ENCODE measurements at regions not wholly inside any gene's neighbourhood (a gene's known extent, or its start where the extent isn't known, plus 50 kb on each side); places are given as distances from the start of the nearest gene placed in this dataset.

DNA sequence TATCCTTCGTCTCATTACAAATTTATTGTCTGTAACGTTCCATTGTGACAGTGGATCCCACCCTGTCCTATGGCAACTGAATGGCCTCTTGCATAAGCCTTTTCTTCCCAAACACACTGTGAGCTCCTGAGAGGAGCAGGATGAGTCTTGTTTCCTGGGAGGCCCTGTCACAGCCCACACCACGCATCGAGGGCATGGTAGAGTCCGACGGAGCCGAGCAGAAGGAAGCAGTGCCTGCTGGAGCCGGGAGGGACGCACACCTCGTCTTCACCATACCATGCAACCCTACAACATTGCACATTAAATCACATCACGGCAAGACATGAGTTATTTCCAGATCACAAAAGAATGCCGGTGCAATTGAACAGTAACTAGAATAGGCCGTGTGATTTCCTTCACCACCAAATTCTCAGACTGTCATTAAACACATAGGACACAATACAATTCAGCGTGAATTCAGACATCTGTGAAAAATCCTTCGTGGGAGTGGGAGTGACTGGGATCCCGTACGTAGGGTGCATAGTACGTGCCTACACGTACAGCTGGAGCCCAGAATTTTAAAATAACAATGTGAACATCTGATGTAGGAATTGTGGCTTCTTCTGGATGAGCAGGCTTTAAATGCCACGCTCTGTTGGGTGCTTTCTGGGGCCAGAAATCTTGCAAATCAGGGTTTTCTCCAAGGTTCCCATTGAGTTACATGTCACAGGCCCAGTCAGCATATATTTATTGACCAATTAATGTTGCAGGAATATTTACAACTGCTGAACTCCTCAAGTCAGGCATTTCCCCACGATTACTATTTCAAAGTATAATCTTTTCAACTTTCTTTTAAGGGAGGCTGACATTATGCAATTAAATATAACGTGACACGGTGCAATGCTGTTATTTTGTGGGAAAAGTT is 201.8 kb downstream of the TTLL2 start:
- TF ChIP-seq, protein P1, sequence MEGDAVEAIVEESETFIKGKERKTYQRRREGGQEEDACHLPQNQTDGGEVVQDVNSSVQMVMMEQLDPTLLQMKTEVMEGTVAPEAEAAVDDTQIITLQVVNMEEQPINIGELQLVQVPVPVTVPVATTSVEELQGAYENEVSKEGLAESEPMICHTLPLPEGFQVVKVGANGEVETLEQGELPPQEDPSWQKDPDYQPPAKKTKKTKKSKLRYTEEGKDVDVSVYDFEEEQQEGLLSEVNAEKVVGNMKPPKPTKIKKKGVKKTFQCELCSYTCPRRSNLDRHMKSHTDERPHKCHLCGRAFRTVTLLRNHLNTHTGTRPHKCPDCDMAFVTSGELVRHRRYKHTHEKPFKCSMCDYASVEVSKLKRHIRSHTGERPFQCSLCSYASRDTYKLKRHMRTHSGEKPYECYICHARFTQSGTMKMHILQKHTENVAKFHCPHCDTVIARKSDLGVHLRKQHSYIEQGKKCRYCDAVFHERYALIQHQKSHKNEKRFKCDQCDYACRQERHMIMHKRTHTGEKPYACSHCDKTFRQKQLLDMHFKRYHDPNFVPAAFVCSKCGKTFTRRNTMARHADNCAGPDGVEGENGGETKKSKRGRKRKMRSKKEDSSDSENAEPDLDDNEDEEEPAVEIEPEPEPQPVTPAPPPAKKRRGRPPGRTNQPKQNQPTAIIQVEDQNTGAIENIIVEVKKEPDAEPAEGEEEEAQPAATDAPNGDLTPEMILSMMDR (conservative IDR thresholded peaks at IDR 0.05): no peak
- TF ChIP-seq EZH2 (IDR thresholded peaks at IDR 0.05; ENCODE audit: low read depth): no peak
- Histone ChIP-seq H3K27me3 (ENCODE audit: insufficient read depth, low read depth) (peaks cover 98% of the 10 kb centered on the region), H3K9me2 (ENCODE audit: insufficient read depth) (no peaks in the 10 kb centered on the region), H3K27ac (no peak overlapping the region), H4K20me1 (ENCODE audit: insufficient read depth) (no peaks in the 10 kb centered on the region), H3K4me1 (replicated peaks; ENCODE audit: insufficient read depth) (no peaks in the 10 kb centered on the region), H3K4me2 (no peak overlapping the region), H3F3A (ENCODE audit: insufficient read depth, low read depth) (no peaks in the 10 kb centered on the region), H3K9me3 (ENCODE audit: insufficient read depth, low read depth) (no peaks in the 10 kb centered on the region), H3K4me3 (no peak overlapping the region), H2AFZ (no peak overlapping the region), H3K79me2 (ENCODE audit: low read depth) (no peaks in the 10 kb centered on the region), H3K36me3 (ENCODE audit: low read depth) (no peaks in the 10 kb centered on the region)
- BruUV-seq (replicated peaks): no TSS peak
- POLR2A ChIA-PET (ENCODE audit: unreplicated experiment): no interaction called here
- intact Hi-C loops (cut with micrococcal nuclease; ENCODE audit: unreplicated experiment): no loop called here
- CTCF ChIA-PET: no interaction called here
- DNase-seq: no peak

DNA sequence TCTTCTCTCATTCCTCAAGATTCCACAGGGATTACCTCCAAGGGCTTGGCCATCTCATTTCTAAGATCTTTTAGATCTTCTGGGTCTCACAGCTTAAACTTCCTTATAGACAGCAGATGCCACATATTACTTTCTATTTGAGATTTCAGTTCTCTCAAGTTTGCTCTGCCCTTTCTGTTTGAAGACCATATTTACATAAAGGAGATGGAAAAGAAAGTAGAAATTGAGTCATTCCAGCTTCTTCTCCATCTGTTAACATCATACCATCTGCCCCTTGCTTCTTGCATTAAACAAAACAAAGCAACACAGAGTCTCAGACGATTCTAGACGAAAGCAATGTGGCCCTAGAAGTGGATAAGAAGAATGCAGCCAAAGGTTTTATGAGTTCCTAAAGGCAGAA is 203.4 kb downstream of the TTLL2 start:
- TF ChIP-seq EZH2 (IDR thresholded peaks at IDR 0.05; ENCODE audit: low read depth): no peak
- TF ChIP-seq, protein P1 (conservative IDR thresholded peaks at IDR 0.05): no peak
- no TSS peak for BruUV-seq (replicated peaks)
- CTCF ChIA-PET: no interaction called here
- Histone ChIP-seq H3K9me3 (ENCODE audit: insufficient read depth, low read depth) (no peaks in the 10 kb centered on the region), H3K27ac (no peak overlapping the region), H3K27me3 (ENCODE audit: insufficient read depth, low read depth) (peaks cover 98% of the 10 kb centered on the region), H3K4me2 (no peak overlapping the region), H3F3A (ENCODE audit: insufficient read depth, low read depth) (no peaks in the 10 kb centered on the region), H3K4me3 (no peak overlapping the region), H4K20me1 (ENCODE audit: insufficient read depth) (no peaks in the 10 kb centered on the region), H3K4me1 (replicated peaks; ENCODE audit: insufficient read depth) (no peaks in the 10 kb centered on the region), H2AFZ (no peak overlapping the region), H3K79me2 (ENCODE audit: low read depth) (no peaks in the 10 kb centered on the region), H3K36me3 (ENCODE audit: low read depth) (no peaks in the 10 kb centered on the region), H3K9me2 (ENCODE audit: insufficient read depth) (no peaks in the 10 kb centered on the region)
- intact Hi-C loops (cut with micrococcal nuclease; ENCODE audit: unreplicated experiment): no loop called here
- POLR2A ChIA-PET (ENCODE audit: unreplicated experiment): no interaction called here
- DNase-seq: no peak

DNA sequence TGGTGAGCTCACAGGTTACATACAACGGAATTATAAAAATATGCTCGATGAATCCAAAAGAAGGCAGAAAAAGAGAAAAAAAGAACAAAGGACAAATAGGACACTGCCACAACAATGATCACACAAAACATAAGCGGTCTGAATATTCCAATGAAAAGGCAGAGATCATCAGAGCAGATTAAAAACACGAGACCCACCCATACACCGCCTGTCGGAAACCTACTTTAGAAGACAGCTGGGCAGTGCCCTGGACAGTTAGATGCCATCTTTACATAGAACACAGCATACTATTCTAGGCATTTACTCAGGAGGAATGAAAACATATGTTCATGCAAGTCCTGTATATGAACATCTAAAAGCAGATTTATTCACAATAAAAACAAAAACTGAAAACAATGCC is 204.1 kb downstream of the TTLL2 start:
- no peaks in the 10 kb centered on the region for H3K9me3 ChIP-seq (ENCODE audit: insufficient read depth, low read depth)
- POLR2A ChIA-PET (ENCODE audit: unreplicated experiment): no interaction called here
- H3K4me1 ChIP-seq (replicated peaks; ENCODE audit: insufficient read depth): no peaks in the 10 kb centered on the region
- H2AFZ ChIP-seq: no peak overlapping the region
- H3K27ac ChIP-seq: no peak overlapping the region
- no peak overlapping the region for H3K4me2 ChIP-seq
- H3F3A ChIP-seq (ENCODE audit: insufficient read depth, low read depth): no peaks in the 10 kb centered on the region
- no peaks in the 10 kb centered on the region for H3K9me2 ChIP-seq (ENCODE audit: insufficient read depth)
- no peaks in the 10 kb centered on the region for H3K36me3 ChIP-seq (ENCODE audit: low read depth)
- no peaks in the 10 kb centered on the region for H3K79me2 ChIP-seq (ENCODE audit: low read depth)
- H3K27me3 ChIP-seq (ENCODE audit: insufficient read depth, low read depth): peaks cover 98% of the 10 kb centered on the region
- BruUV-seq (replicated peaks): no TSS peak
- H3K4me3 ChIP-seq: no peak overlapping the region
- CTCF ChIA-PET: no interaction called here
- TF ChIP-seq, protein P1 (conservative IDR thresholded peaks at IDR 0.05): no peak
- no peak for TF ChIP-seq EZH2 (IDR thresholded peaks at IDR 0.05; ENCODE audit: low read depth)
- intact Hi-C loops (cut with micrococcal nuclease; ENCODE audit: unreplicated experiment): no loop called here
- no peaks in the 10 kb centered on the region for H4K20me1 ChIP-seq (ENCODE audit: insufficient read depth)
- no peak for DNase-seq

Data from PC-9 (cell line).